ENCODE measurements at regions not wholly inside any gene's neighbourhood (a gene's known extent, or its start where the extent isn't known, plus 50 kb on each side); places are given as distances from the start of the nearest gene placed in this dataset.
"Not testable (repeated sequence)": the region's sequence is repeated elsewhere in the genome, so short reads cannot be mapped to it uniquely, and the experiment has no call there.

DNA sequence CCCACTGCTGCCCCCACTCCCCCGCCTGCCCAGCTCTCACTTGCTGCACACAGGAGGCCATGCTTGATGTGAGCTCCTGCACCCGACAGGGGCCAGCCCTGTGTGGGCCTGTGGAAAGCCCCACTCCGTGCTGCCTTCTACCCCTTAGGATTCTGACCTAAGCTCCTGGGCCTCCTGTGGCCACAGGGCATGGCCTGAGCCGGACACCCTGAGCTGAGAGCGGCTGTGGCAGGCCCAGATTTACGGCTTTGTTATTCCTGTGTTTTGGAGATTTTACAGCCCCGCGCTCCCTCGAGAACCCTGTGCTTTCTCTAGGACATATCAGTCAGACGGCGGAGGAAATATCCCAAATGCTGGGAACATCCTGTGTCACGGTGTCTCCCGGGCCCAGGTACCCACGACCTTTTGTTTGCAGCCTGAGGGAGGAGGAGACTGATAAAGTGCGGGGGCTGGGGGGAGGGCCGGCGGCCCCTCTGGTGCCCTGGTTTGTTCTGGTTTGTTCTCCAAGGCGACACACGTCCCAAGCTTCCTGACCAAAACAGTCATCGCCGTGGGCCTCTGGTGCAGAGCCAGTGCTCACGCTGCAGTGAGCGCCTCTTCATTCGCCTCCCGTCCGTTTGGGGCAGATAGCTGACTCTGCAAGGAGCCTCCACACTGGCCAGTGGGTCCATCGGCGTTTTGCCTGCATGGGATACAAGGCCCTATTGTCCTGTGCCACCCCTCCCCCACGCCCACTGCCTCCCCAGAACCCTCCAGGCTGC, 363.4 kb downstream of the C16orf95 start:
- H3K27ac ChIP-seq: no peak overlapping the region
- no peak for TF ChIP-seq ZFX (IDR thresholded peaks at IDR 0.05; ENCODE audit: borderline replicate concordance)
- TF ChIP-seq, protein P1, sequence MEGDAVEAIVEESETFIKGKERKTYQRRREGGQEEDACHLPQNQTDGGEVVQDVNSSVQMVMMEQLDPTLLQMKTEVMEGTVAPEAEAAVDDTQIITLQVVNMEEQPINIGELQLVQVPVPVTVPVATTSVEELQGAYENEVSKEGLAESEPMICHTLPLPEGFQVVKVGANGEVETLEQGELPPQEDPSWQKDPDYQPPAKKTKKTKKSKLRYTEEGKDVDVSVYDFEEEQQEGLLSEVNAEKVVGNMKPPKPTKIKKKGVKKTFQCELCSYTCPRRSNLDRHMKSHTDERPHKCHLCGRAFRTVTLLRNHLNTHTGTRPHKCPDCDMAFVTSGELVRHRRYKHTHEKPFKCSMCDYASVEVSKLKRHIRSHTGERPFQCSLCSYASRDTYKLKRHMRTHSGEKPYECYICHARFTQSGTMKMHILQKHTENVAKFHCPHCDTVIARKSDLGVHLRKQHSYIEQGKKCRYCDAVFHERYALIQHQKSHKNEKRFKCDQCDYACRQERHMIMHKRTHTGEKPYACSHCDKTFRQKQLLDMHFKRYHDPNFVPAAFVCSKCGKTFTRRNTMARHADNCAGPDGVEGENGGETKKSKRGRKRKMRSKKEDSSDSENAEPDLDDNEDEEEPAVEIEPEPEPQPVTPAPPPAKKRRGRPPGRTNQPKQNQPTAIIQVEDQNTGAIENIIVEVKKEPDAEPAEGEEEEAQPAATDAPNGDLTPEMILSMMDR (IDR thresholded peaks at IDR 0.05): no peak

DNA sequence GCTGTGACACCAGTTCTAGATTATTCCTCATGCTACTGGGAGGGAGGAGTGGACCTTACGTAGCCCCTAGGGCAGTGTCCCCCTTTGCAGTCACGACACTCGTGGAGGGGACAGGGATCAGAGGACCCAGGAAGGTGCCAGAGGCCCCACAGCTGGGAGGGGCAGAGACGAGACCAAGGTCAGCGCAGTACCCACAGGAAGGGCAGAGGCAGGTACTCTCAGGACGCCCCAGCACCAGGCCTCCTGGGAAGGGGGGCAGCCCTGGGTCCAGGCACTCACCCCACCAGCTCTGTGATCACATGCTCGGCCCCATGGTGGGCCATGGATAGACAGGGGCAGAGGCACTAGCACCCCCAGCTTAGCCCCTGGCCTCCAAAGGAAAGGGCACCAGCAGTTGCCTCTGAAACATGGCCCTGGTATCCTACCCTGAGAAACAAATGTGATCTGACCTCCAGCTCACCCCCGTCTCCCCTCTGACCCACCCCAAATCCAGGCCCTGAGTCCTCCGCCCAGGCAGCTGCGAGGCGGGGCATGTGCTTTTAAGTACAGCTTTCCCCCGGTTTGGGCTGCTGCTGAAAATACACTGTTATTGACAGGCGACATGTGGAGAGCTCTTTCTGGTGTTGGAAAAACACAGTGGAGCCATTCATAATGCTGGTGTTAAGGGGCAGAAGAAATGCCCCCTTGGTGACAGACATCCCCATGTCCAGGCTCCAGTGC, 361.9 kb downstream of the C16orf95 start:
- H3K27ac ChIP-seq: no peak overlapping the region
- TF ChIP-seq ZFX (IDR thresholded peaks at IDR 0.05; ENCODE audit: borderline replicate concordance): no peak
- TF ChIP-seq, protein P1 (IDR thresholded peaks at IDR 0.05): no peak

DNA sequence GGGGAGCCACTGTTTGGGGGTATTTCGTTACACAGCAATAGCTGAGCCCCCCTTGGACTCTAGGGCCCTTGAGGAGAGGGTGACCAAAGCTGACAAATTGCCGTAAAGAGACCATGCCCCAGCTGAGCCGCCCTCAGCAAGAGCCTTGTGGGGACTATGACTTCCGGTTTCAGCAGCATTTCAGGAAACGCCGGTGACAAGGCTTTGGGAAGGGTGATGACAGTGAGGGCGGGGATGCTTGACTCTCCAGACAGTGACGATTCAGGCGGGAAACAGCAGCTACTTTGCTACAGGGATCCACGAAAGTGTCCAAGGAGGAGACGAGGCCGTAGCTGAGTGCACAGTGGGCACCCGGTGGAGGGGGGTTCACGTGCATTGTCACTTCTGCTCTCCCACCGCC, 360.8 kb downstream of the C16orf95 start:
- H3K27ac ChIP-seq: no peak overlapping the region

DNA sequence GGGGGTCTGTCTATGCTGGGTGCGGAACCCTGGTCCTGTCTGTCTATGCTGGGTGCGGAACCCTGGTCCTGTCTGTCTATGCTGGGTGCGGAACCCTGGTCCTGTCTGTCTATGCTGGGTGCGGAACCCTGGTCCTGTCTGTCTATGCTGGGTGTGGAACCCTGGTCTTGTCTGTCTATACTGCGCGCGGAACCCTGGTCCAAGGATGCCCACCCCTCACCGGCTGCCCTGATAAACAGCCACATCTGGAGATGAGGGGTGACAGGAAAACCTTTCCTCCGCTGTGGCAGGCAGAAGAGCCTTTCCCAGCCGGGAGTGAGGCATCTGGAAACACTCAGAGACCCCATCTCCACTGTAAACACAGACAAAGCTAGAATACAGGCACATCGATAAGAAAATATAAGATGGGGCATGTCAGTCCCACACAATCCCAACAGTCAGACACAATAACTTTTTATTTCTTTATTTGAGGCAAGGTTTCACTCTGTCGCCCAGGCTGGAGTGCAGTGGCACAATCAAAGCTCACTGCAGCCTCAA, 359.5 kb downstream of the C16orf95 start:
- not testable (repeated sequence) for H3K27ac ChIP-seq

More for the DNA sequence above, 360.8 kb downstream of the C16orf95 start:
- no peak for TF ChIP-seq ZFX (IDR thresholded peaks at IDR 0.05; ENCODE audit: borderline replicate concordance)
- TF ChIP-seq, protein P1 (IDR thresholded peaks at IDR 0.05): no peak

DNA sequence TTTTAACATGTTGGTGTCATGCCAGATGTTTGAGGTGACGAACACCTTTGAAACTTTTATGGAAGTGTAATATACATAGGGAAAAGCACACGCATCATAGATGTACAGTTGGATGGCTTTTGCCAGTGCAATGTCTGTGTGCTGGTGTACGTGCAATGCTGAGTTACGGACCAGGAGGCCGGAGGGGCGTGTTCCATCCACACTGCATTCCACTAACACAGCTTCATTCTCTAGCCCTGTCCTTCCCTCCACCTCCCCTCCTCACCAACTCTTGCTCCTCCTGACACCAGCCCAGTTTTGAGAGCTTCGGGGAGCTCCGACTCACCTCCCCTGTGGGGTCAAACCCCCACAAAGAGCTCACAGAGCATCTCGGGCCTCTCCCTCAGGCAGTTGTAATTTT, 358.8 kb downstream of the C16orf95 start:
- no peak overlapping the region for H3K27ac ChIP-seq
- TF ChIP-seq ZFX (IDR thresholded peaks at IDR 0.05; ENCODE audit: borderline replicate concordance): no peak
- TF ChIP-seq, protein P1 (IDR thresholded peaks at IDR 0.05): no peak

DNA sequence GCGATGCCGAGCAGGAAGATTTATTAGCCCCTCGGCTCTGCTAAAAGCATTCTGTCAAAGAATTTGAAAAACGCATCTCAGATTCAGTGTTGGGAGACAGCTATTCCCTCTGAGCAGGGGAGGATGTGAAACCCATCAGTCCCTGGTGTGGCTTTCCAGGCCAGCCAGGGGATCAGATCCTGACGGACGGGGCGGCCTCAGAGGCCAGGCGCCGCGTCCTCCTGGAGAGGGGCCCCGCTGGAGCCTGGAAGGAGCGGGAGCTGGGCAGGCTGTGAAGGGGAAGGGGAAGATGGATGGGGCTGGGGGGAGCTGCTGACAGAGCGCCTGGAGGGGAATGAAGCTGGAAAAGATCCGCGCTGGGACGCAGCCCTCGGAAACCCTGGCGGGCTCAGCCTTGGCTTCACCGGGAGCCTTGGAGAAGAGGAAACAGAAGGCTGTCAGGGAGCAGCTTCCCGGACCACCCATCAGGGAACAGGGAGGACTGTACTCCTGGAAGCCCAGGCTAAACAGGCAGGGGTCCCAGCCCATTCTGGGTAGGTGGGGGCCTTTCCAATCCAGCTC, 358.0 kb downstream of the C16orf95 start:
- TF ChIP-seq, protein P1 (IDR thresholded peaks at IDR 0.05): no peak
- no peak for TF ChIP-seq ZFX (IDR thresholded peaks at IDR 0.05; ENCODE audit: borderline replicate concordance)
- H3K27ac ChIP-seq: no peak overlapping the region

DNA sequence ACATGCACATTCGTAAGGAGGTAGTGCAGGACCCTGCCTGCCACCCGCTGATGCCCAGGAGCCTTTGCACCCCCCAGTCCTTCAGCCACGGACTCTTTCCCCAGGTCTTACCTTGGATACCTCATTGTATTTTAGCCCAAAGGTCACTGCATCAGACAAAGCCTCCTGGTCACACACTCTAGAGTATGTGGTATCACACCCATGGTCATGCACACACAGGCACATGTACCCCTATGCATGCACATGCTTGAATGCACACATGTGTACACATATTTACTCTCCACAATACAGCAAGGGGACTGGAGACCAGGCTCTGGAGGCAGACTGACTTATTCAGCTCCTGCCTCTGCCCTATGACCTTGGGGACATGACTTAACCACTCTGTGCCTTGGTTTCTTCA, 357.5 kb downstream of the C16orf95 start:
- TF ChIP-seq ZFX (IDR thresholded peaks at IDR 0.05; ENCODE audit: borderline replicate concordance): no peak
- TF ChIP-seq, protein P1 (IDR thresholded peaks at IDR 0.05): no peak
- H3K27ac ChIP-seq: no peak overlapping the region

Measured in 22Rv1 (cell line).